ENCODE measurements at regions not wholly inside any gene's neighbourhood (a gene's known extent, or its start where the extent isn't known, plus 50 kb on each side); places are given as distances from the start of the nearest gene placed in this dataset.
"Not testable (repeated sequence)": the region's sequence is repeated elsewhere in the genome, so short reads cannot be mapped to it uniquely, and the experiment has no call there.

DNA sequence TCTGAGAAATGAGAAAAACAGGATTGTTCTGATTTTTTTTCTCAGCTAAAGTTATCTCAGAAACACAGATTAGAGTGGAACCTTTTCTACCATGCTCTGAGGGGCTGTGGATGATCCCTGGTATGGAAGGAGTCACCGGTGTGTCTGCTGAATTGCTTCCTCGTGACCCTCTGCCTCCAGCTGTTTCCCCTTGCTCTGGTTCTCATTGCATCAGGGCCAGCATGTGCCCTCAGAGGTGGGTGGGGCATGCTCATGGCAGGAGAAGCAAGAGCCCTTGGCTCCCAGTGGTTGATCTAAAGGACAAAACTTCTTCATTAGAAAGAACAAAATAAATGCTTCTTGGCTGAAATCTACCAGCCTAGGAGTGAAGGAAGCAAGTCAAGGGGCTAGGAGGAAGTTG, 183.2 kb upstream of the HMCN1 start:
- no peak for DNase-seq (ENCODE audit: insufficient read length, low spot score)
- FAIRE-seq = no peak

DNA sequence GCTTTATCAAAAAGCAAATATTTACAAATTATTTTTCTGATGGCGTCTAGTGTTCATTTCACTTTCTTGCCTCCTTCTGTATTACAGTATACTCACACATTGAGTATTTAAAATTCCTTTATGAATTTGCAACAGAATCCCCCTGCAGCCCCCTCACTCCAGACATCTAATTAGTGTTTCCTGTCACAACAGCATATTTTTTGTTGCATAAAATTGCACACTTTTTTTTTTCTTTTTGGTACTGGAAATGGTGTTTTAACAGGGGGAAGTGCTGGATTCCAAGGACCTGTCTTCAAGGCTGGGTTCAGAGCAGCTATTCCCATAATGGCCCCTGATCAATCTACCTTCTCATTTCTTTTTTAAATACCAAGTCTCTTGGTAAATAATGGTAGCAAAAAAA, 184.3 kb upstream of the HMCN1 start:
- FAIRE-seq (no peak), DNase-seq (ENCODE audit: insufficient read length, low spot score) (no peak)

DNA sequence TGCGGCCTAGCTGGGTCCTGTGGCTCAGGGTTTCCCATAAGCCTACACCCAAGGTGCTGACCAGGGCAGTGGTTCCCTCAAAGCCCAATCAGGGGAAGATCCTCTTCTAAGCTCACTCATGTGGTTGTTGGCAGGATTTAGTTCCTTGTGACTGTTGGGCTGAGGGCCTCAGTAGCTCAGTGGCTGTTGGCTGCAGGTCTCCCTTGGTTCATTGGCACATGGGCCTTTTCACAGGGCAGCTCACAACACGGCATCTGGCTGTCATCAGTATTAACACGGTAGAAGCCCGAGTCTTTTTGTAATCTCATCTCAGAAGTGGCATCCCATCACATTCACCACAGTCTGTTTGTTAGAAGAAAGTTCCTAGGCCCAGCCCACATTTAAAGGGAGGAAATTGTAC, 188.2 kb upstream of the HMCN1 start:
- DNase-seq (ENCODE audit: insufficient read length, low spot score) (no peak), FAIRE-seq (no peak)

DNA sequence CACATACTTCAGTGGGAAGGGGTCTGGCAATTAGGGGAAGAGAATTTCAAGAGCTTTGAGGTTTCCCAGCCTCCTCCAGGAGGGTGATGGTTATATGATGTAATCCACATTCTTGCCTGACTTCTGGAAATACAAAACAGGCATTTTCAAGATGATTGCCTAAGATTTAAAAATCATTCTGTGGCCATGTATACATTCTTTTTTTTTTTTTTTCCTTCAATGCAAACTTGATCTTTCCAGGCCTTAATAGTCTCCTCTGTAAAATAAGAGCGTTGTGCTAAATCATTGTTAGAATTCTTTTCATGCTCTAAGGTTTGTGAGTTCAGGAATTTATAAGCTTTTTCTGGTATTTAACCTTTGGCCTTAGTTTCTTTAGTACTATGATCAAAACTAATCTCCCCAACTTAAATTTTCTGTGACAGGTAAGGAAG, 192.3 kb upstream of the HMCN1 start:
- no peak for FAIRE-seq

DNA sequence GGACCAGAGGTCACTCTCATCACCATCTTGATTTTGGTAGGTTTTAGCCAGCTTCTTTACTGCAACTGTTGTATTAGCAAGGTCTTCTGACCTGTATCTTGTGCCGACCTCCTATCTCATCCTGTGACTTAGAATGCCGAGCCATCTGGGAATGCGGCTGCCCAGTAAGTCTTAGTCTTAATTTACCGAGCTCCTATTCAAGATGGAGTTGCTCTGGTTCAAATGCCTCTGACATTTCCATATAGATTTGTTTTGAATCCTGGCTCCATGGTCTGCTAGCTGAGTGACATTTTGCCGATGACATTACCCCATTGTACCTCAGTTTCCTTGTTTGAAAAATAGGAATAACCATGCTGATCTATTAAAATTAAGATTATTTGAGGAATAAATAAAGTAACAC, 193.9 kb upstream of the HMCN1 start:
- FAIRE-seq (no peak), DNase-seq (ENCODE audit: insufficient read length, low spot score) (no peak)

More for the DNA sequence above, 192.3 kb upstream of the HMCN1 start:
- DNase-seq (ENCODE audit: insufficient read length, low spot score) = no peak

DNA sequence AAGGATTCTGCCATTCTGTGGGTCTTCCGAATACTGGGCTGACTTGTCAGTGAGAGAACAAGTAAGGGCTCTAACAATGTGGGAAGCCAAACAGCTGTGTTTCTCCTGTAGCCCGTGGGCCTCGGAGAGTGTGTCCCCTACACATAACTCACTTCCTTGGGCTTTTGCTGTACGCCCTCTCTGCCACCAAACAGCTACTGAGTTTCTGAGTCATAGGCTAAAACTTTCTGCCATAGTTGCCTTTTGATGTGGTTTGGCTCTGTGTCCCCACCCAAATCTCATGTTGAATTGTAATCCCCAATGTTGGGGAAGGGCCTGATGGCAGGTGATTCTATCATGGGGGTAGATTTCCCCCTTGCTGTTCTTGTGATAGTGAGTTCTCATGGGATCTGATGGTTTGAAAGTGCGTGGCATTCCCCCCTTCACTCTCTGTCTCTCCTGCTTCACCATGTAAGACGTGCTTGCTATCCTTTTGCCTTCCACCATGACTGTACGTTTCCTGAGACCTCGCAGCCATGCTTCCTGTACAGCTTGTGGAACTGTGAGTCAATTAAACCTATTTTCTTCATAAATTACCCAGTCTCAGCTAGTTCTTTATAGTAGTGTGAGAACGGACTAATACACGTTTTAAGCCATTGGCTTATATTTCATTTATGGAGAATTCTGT, 194.8 kb upstream of the HMCN1 start:
- FAIRE-seq = no peak
- no peak for DNase-seq (ENCODE audit: insufficient read length, low spot score)

DNA sequence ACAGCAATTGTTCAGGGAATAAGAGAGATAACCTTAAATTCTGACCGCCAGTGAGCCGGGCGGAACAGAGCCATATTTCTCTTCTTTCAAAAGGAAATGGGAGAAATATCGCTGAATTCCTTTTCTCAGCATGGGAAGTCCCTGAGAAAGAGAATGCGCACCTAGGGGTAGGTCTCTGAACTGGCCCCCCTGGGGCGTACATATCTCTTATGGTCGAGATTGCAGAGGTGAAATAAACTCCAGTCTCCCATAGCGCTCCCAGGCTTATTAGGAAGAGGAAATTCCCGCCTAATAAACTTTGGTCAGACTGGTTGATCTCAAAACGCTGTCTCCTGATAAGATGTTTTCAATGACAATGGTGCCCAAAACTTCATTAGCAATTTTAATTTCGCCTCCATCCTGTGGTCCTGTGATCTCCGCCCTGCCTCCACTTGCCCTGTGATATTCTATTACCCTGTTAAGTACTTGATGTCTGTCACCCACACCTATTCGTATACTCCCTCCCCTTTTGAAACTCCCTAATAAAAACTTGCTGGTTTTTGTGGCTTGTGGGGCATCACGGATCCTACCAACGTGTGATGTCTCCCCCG, 195.8 kb upstream of the HMCN1 start:
- not testable (repeated sequence) for DNase-seq (ENCODE audit: insufficient read length, low spot score); FAIRE-seq

DNA sequence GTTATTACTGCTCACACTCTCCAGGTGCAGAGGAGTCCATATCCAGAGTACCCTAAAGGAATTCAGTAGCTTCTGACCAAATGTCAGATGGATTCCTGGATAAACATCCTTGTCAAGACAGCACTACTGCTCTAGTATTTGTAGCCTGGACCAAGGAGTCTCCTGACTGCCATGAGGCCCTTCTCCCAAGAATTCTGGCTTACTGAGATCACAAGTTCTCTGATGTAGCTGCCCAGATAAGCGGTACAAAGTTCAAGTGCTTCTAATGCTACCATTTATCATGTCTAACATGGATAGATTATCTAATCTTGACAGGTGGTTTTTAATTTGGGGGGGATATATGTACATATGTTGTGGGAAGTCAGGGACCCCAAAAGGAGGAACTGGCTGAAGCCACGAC, 196.6 kb upstream of the HMCN1 start:
- DNase-seq (ENCODE audit: insufficient read length, low spot score) (no peak), FAIRE-seq (no peak)

DNA sequence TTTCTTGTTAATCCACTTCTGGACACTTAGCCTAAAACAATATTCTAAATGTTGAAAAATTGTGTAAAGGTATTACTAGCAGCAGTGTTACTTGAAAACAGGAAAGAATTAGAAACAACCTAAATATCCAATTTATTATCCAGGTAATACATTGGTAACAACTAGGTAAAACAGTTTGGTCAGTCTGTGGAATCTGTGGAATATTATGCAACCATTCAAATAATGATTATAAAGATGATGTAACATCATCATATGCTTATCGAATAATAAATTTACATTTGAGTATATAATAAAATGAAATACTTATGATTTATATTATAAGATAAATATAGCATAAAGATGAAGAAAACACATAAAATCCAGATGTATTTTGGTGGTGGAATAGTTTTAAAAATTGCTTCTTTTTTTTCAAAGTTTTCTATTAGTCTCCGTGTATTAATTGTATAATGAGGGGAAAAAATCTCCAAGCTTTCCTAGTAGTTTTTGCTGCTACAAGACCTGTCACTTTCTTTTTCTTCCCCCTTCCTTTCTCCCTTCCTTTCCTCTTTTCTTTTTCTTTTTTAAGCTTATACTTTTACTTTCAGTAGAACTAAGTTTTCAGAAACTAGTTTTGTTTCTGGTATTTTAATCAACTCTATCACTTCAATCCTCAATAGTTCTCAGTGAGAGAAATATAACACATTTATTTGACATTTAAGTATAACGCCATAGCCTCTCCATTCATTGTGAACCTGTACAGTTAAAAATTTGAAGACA, 197.8 kb upstream of the HMCN1 start:
- no peak for DNase-seq (ENCODE audit: insufficient read length, low spot score)
- FAIRE-seq = no peak

DNA sequence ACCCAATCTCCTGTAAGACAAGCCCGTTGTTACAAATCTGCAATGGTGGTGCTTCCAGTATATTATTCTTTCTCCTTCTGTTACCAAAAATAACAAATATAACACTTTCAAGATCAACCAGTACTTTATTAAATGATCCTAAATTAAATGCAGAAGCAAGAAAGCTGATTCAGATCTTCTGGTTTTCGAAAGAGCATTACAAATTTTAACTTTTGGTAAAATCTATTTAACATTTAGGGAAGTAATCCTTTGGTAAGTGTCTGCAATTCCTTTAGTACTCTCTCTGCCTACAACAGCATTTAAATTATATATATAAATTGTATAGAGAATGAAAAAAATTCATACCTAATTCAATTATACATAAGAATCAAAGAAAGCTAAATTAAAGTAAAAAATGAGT, 198.6 kb upstream of the HMCN1 start:
- no peak for FAIRE-seq
- no peak for DNase-seq (ENCODE audit: insufficient read length, low spot score)

DNA sequence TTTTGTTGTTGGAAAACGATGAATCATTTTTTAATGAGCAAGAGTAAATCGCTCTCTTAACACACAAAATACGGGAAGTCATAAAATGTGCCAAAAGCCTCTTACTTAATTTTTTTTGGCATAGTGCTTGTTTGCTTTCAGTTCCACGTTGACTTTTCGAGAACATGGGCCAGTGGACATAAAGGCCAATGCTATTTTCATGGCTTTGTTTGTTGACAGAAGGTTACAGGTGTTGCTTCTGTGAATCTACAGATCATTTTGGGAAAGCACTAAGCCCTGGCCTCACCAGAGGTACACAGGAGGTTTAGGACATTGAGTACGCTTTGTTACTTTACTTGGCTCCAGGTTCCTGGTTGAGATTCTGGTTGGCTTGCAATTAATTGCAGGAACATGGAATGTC, 199.4 kb upstream of the HMCN1 start:
- DNase-seq (ENCODE audit: insufficient read length, low spot score) = no peak

DNA sequence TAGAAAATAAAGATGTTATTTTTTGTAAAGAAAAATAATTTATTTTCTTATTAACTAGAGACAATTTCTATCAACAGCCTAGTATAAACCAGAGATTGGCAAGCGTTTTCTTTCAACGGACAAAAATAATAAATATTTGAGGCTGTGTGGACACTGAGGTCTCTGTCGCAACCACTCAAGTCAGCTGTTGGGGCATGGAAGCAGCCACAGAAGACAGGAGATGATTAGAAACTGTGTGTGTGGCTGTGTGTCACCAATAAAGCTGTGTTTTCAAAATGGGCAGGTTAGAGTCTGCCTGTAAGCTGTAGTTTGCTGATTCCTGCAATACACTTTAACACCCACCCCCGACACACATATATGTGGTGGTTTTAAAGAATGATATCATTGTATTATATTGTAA, 200.6 kb upstream of the HMCN1 start:
- FAIRE-seq (no peak), DNase-seq (ENCODE audit: insufficient read length, low spot score) (no peak)

More for the DNA sequence above, 199.4 kb upstream of the HMCN1 start:
- no peak for FAIRE-seq

DNA sequence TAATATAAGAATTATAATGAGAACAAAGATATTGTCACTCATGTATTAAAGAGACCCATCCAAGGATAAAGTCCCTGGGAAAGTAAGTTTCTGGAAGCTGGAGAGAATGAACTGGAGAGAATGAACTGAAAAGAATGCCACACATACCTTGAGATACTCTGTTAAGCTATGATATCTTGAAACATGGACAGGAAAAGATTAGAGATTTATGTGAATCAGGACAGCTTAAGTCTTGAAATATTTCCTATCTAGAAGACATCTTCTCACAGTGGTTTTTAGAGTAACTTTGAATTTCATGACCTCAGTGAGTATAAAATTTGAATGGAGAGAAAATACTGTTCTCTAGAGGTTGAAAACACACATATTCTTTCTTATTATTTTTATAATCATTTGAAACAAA, 201.3 kb upstream of the HMCN1 start:
- FAIRE-seq (no peak), DNase-seq (ENCODE audit: insufficient read length, low spot score) (no peak)

DNA sequence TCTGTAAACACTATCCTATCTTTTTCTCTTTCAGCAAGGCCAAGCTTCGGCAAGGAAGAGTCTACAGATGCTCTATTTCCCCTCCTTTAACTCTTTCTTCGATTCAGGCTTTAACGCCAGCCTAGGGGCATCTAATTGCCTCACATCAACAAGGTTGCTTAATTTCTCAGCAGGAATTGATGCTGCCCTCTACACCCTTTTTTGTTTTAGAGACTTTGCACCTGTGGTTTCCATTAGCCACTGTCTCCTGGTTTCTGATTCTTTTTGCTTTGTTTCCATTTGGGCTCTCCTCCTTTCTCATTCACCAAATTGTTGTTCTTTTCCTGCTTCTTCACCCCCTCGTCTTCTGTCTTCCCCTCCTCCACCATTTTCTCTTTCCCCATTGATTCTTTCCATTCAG, 202.4 kb upstream of the HMCN1 start:
- DNase-seq (ENCODE audit: insufficient read length, low spot score) (no peak), FAIRE-seq (no peak)

DNA sequence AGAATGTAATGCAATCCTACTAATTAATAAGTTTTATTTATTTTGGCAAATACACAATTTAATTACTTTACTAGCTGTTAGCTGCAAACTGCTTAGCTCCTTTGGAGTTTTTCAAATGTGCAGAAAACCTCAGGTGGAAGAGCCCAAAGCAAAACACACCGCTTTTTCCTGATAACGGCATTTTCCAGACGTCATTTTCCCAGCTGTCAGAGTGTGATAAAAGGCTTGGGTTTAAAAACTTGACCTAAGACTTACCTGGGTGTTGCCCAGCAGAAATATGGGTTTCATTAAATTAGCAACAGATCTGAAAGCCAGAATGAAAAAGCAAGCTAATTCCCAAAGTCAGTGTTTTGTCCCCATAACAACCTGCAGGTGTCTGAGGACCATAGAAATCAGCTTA, 204.0 kb upstream of the HMCN1 start:
- FAIRE-seq = no peak
- no peak for DNase-seq (ENCODE audit: insufficient read length, low spot score)

DNA sequence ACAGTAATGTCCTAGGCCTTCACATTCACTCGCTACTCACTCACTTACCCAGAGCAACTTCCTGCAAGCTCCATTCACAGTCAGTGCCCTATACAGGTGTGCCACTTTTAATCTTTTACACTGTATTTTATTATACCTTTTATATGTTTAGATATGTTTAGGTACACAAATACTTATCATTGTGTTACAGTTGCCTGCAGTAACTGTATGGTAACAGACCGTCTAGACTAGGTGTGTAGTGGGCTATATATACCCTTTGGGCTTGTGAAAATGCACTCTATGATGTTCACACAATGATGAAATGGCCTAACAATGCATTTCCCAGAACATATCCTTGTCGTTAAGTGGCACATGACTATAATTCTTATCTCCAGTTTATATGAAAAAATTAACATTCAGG, 204.5 kb upstream of the HMCN1 start:
- no peak for DNase-seq (ENCODE audit: insufficient read length, low spot score)
- no peak for FAIRE-seq

DNA sequence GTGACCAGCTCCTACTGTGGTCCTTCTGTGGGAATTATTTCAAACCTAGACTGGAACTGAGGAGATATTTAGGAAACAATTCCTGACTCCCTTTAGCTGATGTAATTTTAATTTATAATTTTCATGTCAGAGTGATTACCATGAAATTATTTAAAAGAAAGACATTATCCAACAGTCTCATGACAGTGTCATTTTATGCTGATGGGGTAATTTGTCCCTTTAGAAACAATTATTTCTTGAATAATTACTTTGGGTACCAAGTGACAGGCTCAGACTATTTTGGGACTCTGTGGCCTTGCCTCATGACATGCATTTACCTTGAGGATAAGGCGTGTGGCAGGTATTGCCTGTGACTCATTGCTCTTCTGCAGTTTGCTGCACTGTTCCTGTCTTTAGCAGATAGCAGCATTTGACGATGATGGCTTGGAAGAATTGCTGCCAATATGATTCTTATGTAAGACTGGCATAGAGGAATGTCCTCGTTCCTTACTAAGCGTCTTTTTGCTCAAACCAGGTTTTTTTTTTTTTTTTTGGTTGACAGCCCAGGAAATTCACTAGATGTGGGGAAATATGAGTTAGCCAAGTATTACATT, 206.0 kb upstream of the HMCN1 start:
- DNase-seq (ENCODE audit: insufficient read length, low spot score) (no peak), FAIRE-seq (no peak)

DNA sequence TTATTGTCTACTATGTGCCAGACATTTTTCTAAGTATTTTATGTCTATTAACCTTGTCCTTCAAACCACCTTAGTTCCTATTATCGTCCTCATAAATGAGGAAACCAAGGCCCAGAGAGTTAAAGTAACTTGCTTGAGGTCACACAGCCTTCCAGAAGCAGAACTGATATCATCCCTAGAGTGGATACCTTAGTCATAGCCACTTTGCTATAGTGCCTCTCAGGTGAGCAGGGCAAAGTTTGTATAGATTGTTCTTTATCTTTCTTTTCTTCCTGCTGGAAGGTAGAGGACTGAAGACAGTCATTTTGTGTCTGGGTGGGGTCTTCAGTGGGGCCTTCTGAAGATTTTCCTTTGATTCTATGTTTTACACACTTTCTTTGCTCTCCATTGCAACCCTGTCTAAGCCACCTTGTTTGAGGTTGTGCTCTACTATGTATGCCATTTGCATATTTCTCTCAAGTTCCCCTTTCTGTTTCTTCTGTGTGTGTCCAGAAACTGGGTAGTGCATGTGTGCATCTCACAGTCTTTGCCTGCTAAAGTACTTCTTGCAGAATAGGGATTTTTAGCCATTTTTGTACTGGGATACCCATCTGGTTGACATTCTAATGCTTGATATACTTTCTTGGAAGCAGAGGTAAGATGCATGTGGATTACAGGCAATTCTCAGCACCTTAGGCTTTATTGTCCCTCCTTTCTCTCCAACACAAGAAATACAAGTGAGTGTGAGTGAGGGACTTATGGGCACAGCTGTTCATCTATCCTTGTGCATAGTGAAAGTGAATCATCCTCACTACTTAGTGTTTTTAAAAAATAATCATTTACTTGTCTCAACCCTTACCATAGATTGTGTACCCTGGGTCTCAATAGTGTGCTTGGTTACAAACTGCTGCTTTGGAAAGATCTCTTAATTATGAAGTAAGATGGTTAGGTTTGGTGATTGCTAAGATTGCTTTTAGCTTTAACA, 207.6 kb upstream of the HMCN1 start:
- peak; percentile 94 for FAIRE-seq
- peak; percentile 36 for DNase-seq (ENCODE audit: insufficient read length, low spot score)

DNA sequence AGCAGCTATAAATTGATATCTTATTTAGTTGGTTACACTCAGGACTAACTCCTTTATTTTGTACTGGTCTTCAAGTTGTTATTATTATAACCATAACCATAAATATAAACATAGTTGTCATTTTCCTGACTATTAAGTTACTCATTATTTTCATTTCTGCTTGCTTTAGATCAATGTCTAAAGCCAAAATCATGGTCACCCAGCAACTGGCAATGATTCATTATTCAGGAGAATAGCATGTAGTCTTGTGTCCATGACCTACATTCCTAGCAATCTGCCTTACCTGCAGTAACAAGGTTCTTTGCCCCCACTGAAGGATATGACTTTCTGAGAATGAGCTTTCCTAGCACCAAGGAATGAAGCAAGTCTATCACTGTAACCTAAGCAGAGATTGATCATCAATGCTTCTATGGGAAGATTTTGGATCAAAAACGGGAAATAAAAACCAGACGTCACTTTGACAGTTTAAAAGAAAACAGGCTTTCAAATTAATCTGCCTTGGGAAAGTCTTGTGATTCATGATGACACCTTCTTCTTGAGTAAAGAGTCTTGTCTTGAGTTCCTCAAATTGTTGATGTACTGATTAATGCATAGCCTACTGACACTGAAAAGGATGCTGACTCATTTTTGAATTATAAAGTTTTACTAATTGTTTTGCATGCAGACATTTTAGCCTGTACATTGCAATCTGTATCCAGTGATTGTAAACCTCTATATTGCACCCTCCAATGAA, 203.3 kb upstream of the IVNS1ABP start:
- FAIRE-seq (no peak), DNase-seq (ENCODE audit: insufficient read length, low spot score) (no peak)
